Fibroblast of mammary gland (primary cell): ENCODE measurements at regions not wholly inside any gene's neighbourhood (a gene's known extent, or its start where the extent isn't known, plus 50 kb on each side); places are given as distances from the start of the nearest gene placed in this dataset.

Source experiments
- DNase-seq: peaks from one replicate; pipeline ENCODE4 v3.0.0-alpha.2; 2010; ENCODE audit warnings: low read depth
- H3K4me3 ChIP-seq: 2 replicates; pipeline ENCODE4 v1.5.1; 2011; ENCODE audit warnings: low read depth, mild to moderate bottlenecking, low read length, moderate library complexity; ENCODE audit not compliant: control insufficient read depth
- CTCF ChIP-seq: conservative IDR thresholded peaks from 2 replicates; pipeline ENCODE4 v1.5.1; 2011; ENCODE audit warnings: low read depth, low read length, inconsistent platforms; ENCODE audit not compliant: control insufficient read depth, insufficient read depth

GRCh38 chr5:2018390-2018724 lies 135.6 kb upstream of the IRX4 start:
- H3K4me3 ChIP-seq = no peak overlapping the region
- TF ChIP-seq CTCF = no peak
- no peak for DNase-seq

- peak; percentile 30 for DNase-seq
- TF ChIP-seq CTCF = peak; percentile 57
- H3K4me3 ChIP-seq = no peak overlapping the region
Observed at GRCh38 chr5:2017540-2018389, 135.0 kb upstream of the IRX4 start.

- no peak for TF ChIP-seq CTCF
- no peak overlapping the region for H3K4me3 ChIP-seq
- no peak for DNase-seq
Observed at GRCh38 chr5:2015961-2016360, 133.2 kb upstream of the IRX4 start.

- no peak for DNase-seq
- H3K4me3 ChIP-seq = no peak overlapping the region
- TF ChIP-seq CTCF = no peak
Observed at GRCh38 chr5:2015124-2015848, 132.6 kb upstream of the IRX4 start.

GRCh38 chr5:2014058-2014610 lies 131.4 kb upstream of the IRX4 start:
- no peak for TF ChIP-seq CTCF
- DNase-seq = no peak
- no peak overlapping the region for H3K4me3 ChIP-seq

GRCh38 chr5:2013301-2014057 lies 130.8 kb upstream of the IRX4 start:
- DNase-seq = no peak
- no peak for TF ChIP-seq CTCF
- no peak overlapping the region for H3K4me3 ChIP-seq
